A673 (cell line): ENCODE measurements at regions not wholly inside any gene's neighbourhood (a gene's known extent, or its start where the extent isn't known, plus 50 kb on each side); places are given as distances from the start of the nearest gene placed in this dataset.

Experiments
- BruUV-seq: library from RNA; stranded (reverse); fragments of 400-500 nt; replicated peaks from 2 replicates; lab custom pipeline; 2021; lab: Mats Ljungman, UMichigan
- CTCF ChIA-PET: fragments of 300-600 bp; sonication (Branson Sonifier 250); formaldehyde crosslinking; loops from one replicate; lab custom pipeline; 2022; ENCODE audit warnings: antibody characterized with exemption; lab: Charles Lee
- POLR2A ChIA-PET: fragments of 300-600 bp; sonication (Branson Sonifier 250); formaldehyde crosslinking; loops from one replicate; lab custom pipeline; 2022; ENCODE audit warnings: antibody characterized with exemption; ENCODE audit not compliant: low non-redundant PET; lab: Charles Lee
- DNase-seq: peaks from one replicate; pipeline ENCODE4 v3.0.0-alpha.2; 2015; ENCODE audit warnings: low spot score
- H3K27ac ChIP-seq: fragments of 200-600 bp; sonication (generic); 2 replicates; pipeline ENCODE4 v1.5.1; 2016; ENCODE audit warnings: mixed run types, low read depth, mild to moderate bottlenecking, mixed read lengths, antibody characterized with exemption, low read length; ENCODE audit not compliant: poor library complexity, severe bottlenecking
- H3K27me3 ChIP-seq: fragments of 200-600 bp; sonication (generic); replicated peaks from 2 replicates; pipeline ENCODE4 v1.6.1; 2017; ENCODE audit warnings: mixed run types, low read depth, mild to moderate bottlenecking, mixed read lengths, antibody characterized with exemption, low read length; ENCODE audit not compliant: insufficient read depth, poor library complexity
- H3K36me3 ChIP-seq: fragments of 200-600 bp; sonication (generic); 2 replicates; pipeline ENCODE4 v1.6.1; 2016; ENCODE audit warnings: mixed run types, mild to moderate bottlenecking, mixed read lengths, antibody characterized with exemption, low read length; ENCODE audit not compliant: insufficient read depth, poor library complexity, severe bottlenecking
- H3K4me1 ChIP-seq: fragments of 200-600 bp; sonication (generic); 2 replicates; pipeline ENCODE4 v1.6.1; 2017; ENCODE audit warnings: mixed run types, mild to moderate bottlenecking, mixed read lengths, antibody characterized with exemption, low read length; ENCODE audit not compliant: insufficient read depth, poor library complexity, severe bottlenecking
- H3K4me3 ChIP-seq: fragments of 200-600 bp; sonication (generic); 2 replicates; pipeline ENCODE4 v1.5.1; 2016; ENCODE audit warnings: low read depth, mixed run types, mild to moderate bottlenecking, mixed read lengths, low read length; ENCODE audit not compliant: poor library complexity, severe bottlenecking
- H3K9me3 ChIP-seq: fragments of 200-600 bp; sonication (generic); 2 replicates; pipeline ENCODE4 v1.6.1; 2016; ENCODE audit warnings: mixed run types, low read depth, mild to moderate bottlenecking, mixed read lengths, antibody characterized with exemption, low read length; ENCODE audit not compliant: poor library complexity, severe bottlenecking
- EZH2 ChIP-seq: fragments of 200-600 bp; sonication (generic); IDR thresholded peaks from 2 replicates; pipeline ENCODE4 v1.6.1; 2017; ENCODE audit warnings: borderline replicate concordance, low read depth, mild to moderate bottlenecking, mixed read lengths, antibody characterized with exemption, low read length; ENCODE audit not compliant: poor library complexity, severe bottlenecking
- intact Hi-C: fragments of 100-400 bp; cut with micrococcal nuclease; formaldehyde crosslinking; loops from one replicate; pipeline ENCODE4 v1.10.0; 2022; ENCODE audit not compliant: unreplicated experiment
- TF ChIP-seq, protein P1 (sequence below): fragments of 300-800, 200-600 bp; sonication (generic); conservative IDR thresholded peaks from 2 replicates; pipeline ENCODE4 v1.5.1; 2017; ENCODE audit warnings: low read depth, mild to moderate bottlenecking, antibody characterized with exemption, low read length, moderate library complexity, mixed read lengths

DNA sequence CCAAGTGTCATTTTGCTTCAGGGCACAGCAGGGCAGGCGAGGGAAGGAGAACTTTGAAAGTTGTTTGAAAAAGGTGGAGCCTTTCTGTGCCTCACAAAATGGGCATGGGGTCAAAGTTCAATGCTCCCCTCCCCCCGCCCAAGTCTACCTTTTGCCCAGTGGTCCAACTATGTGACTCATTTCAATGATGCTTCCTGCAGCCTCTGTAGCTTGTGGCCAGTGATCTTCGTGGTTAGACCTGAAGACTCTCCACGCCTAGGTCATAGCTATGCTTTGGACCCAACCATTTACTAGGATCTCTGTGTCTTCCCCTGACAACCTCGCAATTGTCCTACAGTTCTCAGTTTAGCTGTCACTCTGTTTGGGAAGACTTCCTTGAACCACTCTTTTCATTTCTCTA lies 280.3 kb upstream of the GJB5 start:
- no peaks in the 10 kb centered on the region for H3K4me1 ChIP-seq
- H3K27me3 ChIP-seq = peaks cover 21% of the 10 kb centered on the region
- DNase-seq = no peak
- H3K27ac ChIP-seq = no peak overlapping the region
- H3K36me3 ChIP-seq = no peaks in the 10 kb centered on the region
- BruUV-seq = no TSS peak
- H3K4me3 ChIP-seq = no peak overlapping the region
- POLR2A ChIA-PET = interaction anchor here (0.6 kb wide), 1 partner anchor 938 kb away, joined by 3 read pairs; no protein-coding TSS in a partner anchor
- CTCF ChIA-PET = no interaction called here
- TF ChIP-seq EZH2 = no peak
- TF ChIP-seq, protein P1, sequence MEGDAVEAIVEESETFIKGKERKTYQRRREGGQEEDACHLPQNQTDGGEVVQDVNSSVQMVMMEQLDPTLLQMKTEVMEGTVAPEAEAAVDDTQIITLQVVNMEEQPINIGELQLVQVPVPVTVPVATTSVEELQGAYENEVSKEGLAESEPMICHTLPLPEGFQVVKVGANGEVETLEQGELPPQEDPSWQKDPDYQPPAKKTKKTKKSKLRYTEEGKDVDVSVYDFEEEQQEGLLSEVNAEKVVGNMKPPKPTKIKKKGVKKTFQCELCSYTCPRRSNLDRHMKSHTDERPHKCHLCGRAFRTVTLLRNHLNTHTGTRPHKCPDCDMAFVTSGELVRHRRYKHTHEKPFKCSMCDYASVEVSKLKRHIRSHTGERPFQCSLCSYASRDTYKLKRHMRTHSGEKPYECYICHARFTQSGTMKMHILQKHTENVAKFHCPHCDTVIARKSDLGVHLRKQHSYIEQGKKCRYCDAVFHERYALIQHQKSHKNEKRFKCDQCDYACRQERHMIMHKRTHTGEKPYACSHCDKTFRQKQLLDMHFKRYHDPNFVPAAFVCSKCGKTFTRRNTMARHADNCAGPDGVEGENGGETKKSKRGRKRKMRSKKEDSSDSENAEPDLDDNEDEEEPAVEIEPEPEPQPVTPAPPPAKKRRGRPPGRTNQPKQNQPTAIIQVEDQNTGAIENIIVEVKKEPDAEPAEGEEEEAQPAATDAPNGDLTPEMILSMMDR = no peak
- no peaks in the 10 kb centered on the region for H3K9me3 ChIP-seq
- intact Hi-C loops = no loop called here

DNA sequence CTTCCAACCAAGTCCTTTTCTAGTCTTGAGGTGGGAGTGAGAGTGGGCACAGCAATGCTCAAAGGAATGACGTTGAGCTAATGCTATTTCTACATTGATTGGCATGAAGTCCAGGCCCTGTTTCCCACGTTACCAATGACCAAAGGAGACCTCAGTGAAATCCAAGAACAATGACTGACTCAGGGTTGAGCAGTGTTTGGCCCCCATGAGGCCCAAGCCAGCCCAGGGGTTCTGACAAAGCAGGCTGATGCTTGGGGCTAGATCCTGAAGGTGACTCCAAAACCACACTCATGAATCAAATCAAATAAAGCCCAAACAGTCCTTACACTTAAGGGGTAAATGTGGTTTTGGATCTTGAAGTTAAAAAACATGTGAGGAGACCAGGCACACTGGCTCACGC lies 278.5 kb upstream of the GJB5 start:
- intact Hi-C loops = no loop called here
- no TSS peak for BruUV-seq
- no peak overlapping the region for H3K27ac ChIP-seq
- no peak overlapping the region for H3K4me3 ChIP-seq
- H3K4me1 ChIP-seq = no peaks in the 10 kb centered on the region
- ChIA-PET CTCF (no interaction called here), POLR2A (no interaction called here)
- TF ChIP-seq, protein P1 = no peak
- no peak for TF ChIP-seq EZH2
- no peak for DNase-seq
- no peaks in the 10 kb centered on the region for H3K36me3 ChIP-seq
- no peaks in the 10 kb centered on the region for H3K9me3 ChIP-seq
- H3K27me3 ChIP-seq = peaks cover 3% of the 10 kb centered on the region

DNA sequence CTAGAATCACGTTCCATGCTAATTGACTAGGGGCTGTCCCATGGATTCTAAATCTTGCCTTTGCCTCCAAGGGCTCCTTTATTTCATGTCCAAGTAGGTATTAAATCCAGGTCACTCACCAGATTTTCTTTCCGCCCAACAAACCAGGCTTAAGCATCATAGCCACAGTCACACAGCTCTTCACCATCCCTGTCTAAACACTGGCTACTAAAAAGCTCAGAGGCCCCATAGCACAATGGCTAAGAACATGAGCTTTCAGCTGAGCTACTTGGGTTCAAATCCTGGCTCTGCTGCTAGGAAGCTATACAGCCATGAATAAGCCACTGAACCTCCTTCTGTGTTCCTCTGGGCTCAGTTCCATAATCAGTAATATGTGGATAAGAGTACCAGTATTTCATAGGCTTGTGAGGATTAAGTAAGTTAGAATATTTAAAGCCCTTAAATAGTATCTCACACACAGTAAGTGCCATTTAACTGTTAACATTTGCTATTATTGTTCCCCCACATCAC lies 277.2 kb upstream of the GJB5 start:
- intact Hi-C loops = no loop called here
- POLR2A ChIA-PET = no interaction called here

More for the DNA sequence above, 277.2 kb upstream of the GJB5 start:
- no peak overlapping the region for H3K4me3 ChIP-seq
- H3K4me1 ChIP-seq = no peaks in the 10 kb centered on the region
- DNase-seq = no peak
- H3K36me3 ChIP-seq = no peaks in the 10 kb centered on the region
- no peaks in the 10 kb centered on the region for H3K9me3 ChIP-seq
- CTCF ChIA-PET = no interaction called here
- no TSS peak for BruUV-seq
- H3K27me3 ChIP-seq = no peaks in the 10 kb centered on the region
- TF ChIP-seq, protein P1 = no peak
- TF ChIP-seq EZH2 = no peak
- H3K27ac ChIP-seq = no peak overlapping the region
